ENCODE measurements at regions not wholly inside any gene's neighbourhood (a gene's known extent, or its start where the extent isn't known, plus 50 kb on each side); places are given as distances from the start of the nearest gene placed in this dataset.

GRCh38 chr9:136611606-136612005 lies 51.1 kb upstream of the EGFL7 start:
- no peaks in the 10 kb centered on the region for H3K9me3 ChIP-seq
- H3K36me3 ChIP-seq: no peaks in the 10 kb centered on the region
- ATAC-seq: no peak
- no peaks in the 10 kb centered on the region for H3K27me3 ChIP-seq
- no peak for TF ChIP-seq POLR2A (IDR thresholded peaks at IDR 0.05)
- TF ChIP-seq, protein P1, sequence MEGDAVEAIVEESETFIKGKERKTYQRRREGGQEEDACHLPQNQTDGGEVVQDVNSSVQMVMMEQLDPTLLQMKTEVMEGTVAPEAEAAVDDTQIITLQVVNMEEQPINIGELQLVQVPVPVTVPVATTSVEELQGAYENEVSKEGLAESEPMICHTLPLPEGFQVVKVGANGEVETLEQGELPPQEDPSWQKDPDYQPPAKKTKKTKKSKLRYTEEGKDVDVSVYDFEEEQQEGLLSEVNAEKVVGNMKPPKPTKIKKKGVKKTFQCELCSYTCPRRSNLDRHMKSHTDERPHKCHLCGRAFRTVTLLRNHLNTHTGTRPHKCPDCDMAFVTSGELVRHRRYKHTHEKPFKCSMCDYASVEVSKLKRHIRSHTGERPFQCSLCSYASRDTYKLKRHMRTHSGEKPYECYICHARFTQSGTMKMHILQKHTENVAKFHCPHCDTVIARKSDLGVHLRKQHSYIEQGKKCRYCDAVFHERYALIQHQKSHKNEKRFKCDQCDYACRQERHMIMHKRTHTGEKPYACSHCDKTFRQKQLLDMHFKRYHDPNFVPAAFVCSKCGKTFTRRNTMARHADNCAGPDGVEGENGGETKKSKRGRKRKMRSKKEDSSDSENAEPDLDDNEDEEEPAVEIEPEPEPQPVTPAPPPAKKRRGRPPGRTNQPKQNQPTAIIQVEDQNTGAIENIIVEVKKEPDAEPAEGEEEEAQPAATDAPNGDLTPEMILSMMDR (IDR thresholded peaks at IDR 0.05): no peak
- intact Hi-C loops (cut with DNase I): no loop called here
- H3K4me1 ChIP-seq: no peaks in the 10 kb centered on the region
- 94% methylated on average over 12 of the region's 24 CpGs for WGBS (ENCODE audit: insufficient coverage, low coverage, low lambda C conversion rate, missing lambda C conversion rate)
- no peak overlapping the region for H3K27ac ChIP-seq
- no peak overlapping the region for H3K4me3 ChIP-seq
- no peak for DNase-seq

DNA sequence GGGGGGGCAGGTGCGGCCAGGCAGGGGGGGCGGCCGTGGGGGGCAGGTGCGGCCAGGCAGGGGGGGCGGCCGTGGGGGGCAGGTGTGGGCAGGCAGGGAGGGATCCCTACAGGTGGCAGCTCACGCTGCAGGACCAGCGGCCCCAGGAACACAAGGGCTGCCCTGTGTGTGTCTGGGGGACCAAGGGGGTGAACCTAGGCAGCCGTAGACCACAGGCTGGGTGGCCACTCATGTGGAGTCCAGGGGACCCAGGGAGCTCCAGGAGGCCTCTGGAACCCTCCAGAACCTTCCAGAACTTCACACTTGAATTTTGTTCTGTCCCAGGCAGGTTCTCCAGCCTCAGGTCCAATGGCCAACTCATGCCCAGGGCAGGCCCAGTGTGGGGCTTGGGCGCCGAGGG lies 51.6 kb upstream of the EGFL7 start:
- no peak for ATAC-seq

DNA sequence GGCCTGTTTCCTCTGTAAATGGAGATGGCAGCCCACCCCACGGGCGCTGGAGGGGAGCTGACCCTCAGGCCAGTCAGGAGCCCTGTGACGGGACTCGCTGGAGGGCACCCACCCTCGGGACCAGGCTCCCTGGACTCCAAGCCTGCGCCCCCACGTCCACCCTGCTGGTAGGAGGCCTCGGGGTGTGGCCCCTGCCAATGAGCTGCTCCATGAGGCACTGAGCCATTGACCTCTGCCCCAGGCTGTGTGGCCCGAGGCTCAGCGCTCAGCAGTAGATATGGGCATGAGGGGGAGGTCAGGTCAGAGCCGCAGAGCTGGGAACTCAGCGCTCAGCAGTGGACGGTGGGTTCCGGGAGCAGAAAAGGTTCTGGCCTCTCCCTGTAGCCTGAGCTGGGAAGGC lies 52.3 kb upstream of the EGFL7 start:
- H3K4me3 ChIP-seq: no peak overlapping the region
- 41% methylated on average over 8 of the region's 14 CpGs for WGBS (ENCODE audit: insufficient coverage, low coverage, low lambda C conversion rate, missing lambda C conversion rate)
- intact Hi-C loops (cut with DNase I): no loop called here
- no peak overlapping the region for H3K27ac ChIP-seq
- H3K4me1 ChIP-seq: no peaks in the 10 kb centered on the region
- H3K36me3 ChIP-seq: no peaks in the 10 kb centered on the region
- TF ChIP-seq POLR2A (IDR thresholded peaks at IDR 0.05): peak; percentile 36
- TF ChIP-seq, protein P1 (IDR thresholded peaks at IDR 0.05): no peak
- H3K27me3 ChIP-seq: no peaks in the 10 kb centered on the region
- no peaks in the 10 kb centered on the region for H3K9me3 ChIP-seq
- ATAC-seq (peak; percentile 75 to 87 (median 82)), DNase-seq (peak in 2 of 3 donors; percentile 70 to 77)

More for the DNA sequence above, 51.6 kb upstream of the EGFL7 start:
- Histone ChIP-seq H3K9me3 (no peaks in the 10 kb centered on the region), H3K27me3 (no peaks in the 10 kb centered on the region), H3K4me3 (no peak overlapping the region), H3K27ac (no peak overlapping the region), H3K4me1 (no peaks in the 10 kb centered on the region), H3K36me3 (no peaks in the 10 kb centered on the region)
- intact Hi-C loops (cut with DNase I): no loop called here
- no CpG with 5 or more reads among the region's 11 CpGs for WGBS (ENCODE audit: insufficient coverage, low coverage, low lambda C conversion rate, missing lambda C conversion rate)
- no peak for DNase-seq
- TF ChIP-seq, protein P1 (IDR thresholded peaks at IDR 0.05): no peak
- no peak for TF ChIP-seq POLR2A (IDR thresholded peaks at IDR 0.05)

DNA sequence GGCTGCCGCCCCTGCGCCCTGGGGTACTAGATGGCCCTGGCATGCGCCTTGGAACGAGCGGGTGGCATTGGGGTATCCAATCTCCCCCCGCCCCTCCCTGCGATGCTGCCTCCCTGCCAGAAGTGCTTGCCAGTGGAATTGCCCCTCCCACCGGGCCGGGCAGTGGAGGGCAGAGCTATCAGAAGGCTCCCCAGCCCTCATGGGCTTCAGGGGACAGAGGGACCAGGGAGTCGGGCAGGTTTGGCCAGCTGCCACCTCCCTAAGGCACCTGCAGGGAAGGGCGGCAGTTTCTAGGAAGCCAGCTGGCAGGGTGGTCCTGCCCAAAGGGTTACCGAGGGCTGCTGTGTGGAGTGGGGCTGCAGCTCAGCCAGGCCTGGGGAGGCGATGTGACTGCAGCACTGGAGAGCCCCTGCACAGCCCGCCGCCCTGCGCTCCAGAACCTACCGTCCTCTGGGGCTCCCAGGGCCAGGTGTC lies 52.8 kb upstream of the EGFL7 start:
- intact Hi-C loops (cut with DNase I): no loop called here
- TF ChIP-seq POLR2A (IDR thresholded peaks at IDR 0.05): no peak
- TF ChIP-seq, protein P1 (IDR thresholded peaks at IDR 0.05): no peak

GRCh38 chr9:136609160-136609475 lies 53.6 kb upstream of the EGFL7 start:
- intact Hi-C loops (cut with DNase I): no loop called here
- Histone ChIP-seq H3K27ac (no peak overlapping the region), H3K9me3 (no peaks in the 10 kb centered on the region), H3K36me3 (no peaks in the 10 kb centered on the region), H3K4me3 (no peak overlapping the region), H3K27me3 (no peaks in the 10 kb centered on the region), H3K4me1 (no peaks in the 10 kb centered on the region)
- no peak for TF ChIP-seq POLR2A (IDR thresholded peaks at IDR 0.05)
- TF ChIP-seq, protein P1 (IDR thresholded peaks at IDR 0.05): no peak
- DNase-seq (no peak), ATAC-seq (no peak)
- WGBS (ENCODE audit: insufficient coverage, low coverage, low lambda C conversion rate, missing lambda C conversion rate): 83% methylated on average over 3 of the region's 6 CpGs

More for the DNA sequence above, 52.8 kb upstream of the EGFL7 start:
- H3K4me3 ChIP-seq: no peak overlapping the region
- WGBS (ENCODE audit: insufficient coverage, low coverage, low lambda C conversion rate, missing lambda C conversion rate): no CpG with 5 or more reads among the region's 17 CpGs
- H3K27ac ChIP-seq: no peak overlapping the region
- no peaks in the 10 kb centered on the region for H3K4me1 ChIP-seq
- no peaks in the 10 kb centered on the region for H3K27me3 ChIP-seq
- no peaks in the 10 kb centered on the region for H3K9me3 ChIP-seq
- ATAC-seq: no peak
- no peaks in the 10 kb centered on the region for H3K36me3 ChIP-seq
- DNase-seq: no peak

Measured in right lobe of liver (tissue), 6 donors.